ENCODE measurements at regions not wholly inside any gene's neighbourhood (a gene's known extent, or its start where the extent isn't known, plus 50 kb on each side); places are given as distances from the start of the nearest gene placed in this dataset.

DNA sequence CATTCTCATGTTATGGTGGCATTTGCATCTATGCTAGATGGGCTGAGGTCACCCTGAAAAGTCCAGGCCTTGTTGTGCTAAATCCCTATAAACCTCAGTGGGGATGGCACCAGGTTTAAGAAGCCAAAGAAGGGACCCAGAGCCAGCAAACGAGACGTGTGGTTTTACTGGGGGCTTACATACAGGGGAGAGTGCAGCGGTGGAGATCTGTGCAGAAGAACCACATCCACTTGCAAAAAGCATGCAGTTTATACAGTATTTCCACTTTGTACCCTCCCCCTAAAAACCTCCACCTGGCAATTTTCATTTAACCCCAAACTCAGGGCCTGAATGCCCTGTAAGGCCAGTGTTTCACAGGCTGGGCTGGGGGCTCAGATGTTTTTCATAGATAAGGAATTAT lies 134.9 kb upstream of the GATB start:
- no peak for DNase-seq (ENCODE audit: low read depth, low spot score)

DNA sequence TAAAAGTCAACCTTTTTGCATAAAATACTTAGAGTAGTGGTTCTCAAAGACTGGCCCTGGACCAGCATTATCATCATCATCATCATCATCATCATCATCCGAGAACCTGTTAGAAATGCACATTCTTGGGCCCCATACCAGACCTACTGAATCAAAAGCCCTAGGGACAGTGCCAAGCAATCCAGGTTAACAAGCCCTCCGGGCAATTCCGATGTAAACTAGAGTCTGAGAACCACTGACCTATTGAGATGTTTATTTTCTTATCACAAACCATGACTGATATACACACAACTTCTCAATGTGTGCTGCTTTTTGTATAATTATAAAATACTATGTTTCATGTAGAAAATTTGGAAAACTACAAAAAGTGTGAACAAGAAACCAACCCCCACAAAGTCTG lies 133.4 kb upstream of the GATB start:
- DNase-seq (ENCODE audit: low read depth, low spot score), result no peak

DNA sequence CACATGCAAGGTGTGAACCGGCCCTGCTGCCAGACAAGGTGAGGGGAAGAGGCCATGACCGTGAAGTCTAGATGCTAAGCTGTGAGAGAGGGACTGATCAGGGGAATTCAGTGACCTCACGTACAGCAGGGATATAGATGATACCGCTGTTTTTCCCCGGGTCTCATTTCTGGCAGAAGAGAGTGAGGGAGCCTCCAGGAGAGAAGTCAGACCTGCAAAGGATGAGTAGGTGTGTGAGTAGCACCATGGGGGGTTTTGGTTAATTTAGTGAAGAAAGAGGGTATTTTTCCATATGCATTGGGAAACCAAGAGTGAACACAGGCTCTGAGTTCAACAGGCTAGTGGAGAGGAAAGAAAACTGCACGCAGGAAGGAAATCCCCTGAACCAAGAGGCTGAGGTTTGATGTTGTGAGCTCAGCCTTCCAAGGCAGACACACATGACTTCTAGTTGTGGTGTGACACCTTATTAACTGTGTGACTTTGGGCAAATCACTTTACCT lies 127.6 kb upstream of the GATB start:
- DNase-seq (ENCODE audit: low read depth, low spot score), result no peak

DNA sequence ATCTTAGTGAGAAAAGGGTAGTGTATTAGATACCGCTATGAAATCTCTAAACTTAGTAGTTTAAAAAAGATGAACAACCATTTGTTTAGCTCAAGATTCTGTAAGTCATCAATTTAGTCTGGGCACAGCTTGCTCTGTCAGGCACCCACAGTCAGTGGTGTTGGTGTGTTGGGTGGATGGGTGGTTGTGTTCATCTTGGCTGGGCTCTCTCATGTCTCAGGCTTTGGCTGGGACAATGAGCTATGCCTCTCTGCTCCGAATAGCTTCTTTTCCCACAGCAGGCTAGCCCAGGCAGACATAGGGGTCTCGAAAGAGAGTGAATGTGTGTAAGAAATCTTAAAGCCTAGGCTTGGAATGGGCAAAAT lies 127.0 kb upstream of the GATB start:
- no peak for DNase-seq (ENCODE audit: low read depth, low spot score)

DNA sequence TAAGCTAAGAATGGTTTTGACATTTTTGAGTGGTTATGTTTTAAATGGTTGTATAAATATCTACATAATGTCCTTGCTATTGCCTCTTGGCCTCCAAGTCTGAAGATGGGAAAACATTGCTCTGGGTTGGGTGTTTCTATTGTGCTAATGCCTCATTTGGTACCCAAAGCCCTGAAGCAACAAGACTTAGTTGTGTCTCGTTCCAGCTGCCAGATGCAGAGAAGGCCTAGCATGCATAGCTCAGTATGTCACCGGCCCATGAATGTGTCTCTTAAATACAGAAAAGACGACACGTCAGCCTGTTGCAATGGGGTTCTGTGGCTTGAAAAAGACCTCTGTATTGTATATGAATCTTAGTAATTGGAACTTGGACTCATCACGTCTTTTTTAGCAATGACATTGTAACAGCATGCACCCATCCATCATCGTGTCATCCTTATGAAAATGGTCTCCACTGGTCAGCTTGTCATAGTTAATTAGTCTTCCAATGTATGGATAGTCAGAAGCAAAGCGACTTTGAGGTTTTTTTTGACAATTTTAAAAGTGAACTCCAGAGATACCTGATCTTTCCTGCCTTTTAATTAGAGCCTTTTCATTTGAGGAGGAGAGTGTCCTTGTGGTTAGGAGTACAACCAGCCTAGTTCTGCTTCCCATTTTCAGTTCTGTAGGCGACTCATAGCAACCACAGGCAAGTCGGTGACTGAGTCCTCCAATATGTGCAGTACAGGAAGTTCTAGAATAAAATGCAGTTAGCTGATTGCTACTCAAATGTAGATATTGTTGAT lies 126.4 kb upstream of the GATB start:
- peak; percentile 74 for DNase-seq (ENCODE audit: low read depth, low spot score)

DNA sequence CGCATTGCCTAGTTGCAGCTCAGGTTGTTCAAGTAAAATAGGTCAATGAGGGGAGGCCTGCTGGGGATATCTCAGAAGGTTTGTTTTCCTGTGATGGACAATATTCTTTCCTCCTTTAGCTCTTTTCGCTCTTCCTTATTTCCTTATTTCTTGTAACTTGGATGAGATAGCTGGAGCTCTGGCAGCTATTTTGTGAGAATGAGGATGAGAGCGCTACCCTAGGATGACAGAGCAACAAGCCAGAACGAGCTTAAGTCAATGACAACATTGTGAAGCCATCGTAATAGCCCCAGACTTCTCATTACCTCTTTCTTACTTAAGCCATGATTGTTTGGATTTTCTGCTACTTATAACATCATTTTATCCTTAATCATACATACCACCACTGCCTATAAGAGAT lies 124.3 kb upstream of the GATB start:
- no peak for DNase-seq (ENCODE audit: low read depth, low spot score)

DNA sequence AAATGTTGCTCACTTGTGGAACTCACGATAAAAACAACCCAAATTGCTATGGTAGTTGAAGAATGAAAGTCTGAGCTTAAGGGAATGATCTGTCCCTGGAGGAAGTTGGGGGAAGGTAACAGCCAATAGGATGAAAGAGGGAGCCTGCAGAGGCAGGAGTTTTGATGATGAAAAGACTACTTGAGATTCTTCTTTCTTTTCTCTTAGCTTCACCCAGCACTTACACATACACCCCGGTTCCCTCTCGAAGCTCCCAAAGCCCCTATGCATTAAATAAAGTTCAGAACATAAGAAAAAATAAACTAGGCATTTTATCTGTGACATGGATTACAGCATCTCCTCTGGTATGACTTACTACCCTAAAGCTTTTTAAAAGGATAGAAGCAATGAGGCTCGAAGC lies 122.9 kb upstream of the GATB start:
- DNase-seq (ENCODE audit: low read depth, low spot score), result no peak

DNA sequence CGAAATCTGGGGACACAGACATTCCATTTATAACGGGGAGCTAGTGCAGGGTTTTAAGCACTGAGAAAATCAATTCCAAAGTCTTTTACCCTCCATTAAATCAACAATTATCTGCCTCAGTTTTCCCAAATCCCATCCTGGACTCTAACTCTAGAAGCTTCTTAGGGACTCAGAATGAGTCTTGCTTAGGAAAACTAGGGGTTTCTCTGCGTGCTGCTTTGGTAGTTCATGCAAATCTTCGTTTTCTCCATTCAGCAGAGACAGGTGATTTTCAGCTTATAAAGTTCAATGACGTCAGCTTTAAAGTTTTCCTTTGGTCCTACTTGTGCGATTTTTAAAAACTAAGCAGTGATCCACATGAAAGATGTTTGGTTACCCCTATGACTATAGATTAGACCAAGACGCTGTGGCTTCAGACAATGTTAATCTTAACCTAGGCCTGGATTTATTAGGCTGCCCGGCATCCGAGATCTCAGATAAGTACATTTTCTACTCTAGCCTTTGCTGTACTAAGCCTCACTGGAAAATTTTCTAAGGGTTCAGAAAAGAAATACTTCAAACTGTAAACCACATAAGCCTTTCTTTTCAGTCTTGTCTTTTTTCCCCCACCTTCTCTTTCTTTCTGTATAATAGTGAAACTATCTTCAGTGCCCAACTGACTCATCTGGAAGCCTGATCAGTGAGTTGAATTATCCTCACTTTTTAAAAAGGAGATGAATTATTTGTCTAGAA lies 121.4 kb upstream of the GATB start:
- no peak for DNase-seq (ENCODE audit: low read depth, low spot score)

DNA sequence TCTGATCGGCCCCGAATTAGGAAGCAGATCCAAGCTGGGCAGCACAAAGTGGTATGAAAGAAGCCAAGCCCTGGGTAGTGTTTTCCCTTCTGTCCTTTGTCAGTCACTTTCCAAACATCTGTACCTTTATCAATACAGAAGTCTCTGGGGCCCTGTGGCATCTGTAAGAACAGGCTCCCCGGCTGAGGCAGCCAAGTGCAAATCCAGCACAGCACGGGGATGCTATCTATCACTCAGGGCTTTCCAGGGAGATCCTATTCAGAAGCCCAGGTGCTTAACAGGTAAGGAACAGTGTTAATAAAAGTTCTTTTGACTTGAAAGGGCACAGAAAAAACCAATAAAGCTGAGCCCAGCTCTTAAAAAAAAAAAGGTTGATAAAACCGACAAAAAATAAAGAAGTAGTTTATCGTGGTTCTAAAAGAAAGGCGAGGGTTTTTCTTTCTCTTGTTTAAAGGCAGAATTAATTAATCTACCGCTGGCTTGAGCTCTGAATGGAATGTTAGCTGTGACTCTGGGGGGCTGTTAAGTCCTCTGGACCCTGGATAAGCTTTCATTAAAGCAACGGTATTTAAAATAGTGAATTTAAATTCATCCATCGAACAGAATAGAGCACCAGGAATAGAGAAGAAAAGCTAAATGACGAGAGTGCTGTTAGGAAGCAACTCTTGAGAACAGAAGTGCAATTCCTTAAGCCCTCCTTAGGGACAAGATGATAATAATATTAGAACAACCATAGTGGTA lies 119.1 kb upstream of the GATB start:
- DNase-seq (ENCODE audit: low read depth, low spot score), result no peak

DNA sequence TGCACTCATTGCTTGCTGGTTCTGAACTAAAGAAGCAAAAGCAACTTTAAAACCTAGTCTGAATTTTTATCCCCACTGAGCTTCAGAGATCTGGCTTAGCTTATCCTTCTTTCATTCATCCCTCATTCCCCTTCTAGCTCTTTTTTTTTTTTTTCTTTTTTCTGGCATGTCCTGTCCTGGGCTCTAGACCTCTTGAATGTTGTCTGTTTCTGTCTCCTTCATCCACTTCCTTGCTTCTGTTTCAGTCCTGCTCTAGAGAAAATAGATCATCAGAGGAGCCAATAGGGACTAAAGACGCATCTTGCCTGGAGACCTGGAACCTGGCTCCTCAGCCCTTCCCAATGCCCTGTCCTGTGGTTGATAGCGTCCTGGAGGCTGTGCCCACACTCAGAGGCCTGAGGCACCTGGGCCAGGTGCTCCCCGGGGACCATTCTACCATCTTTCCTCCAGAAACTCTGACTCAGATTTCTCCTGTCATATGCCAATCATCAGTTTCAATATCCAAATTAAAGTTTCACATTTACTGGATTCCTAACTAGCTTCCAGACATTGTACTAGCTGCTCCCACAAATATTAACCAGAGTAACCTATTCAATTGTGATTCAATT lies 115.7 kb upstream of the GATB start:
- no peak for DNase-seq (ENCODE audit: low read depth, low spot score)

DNA sequence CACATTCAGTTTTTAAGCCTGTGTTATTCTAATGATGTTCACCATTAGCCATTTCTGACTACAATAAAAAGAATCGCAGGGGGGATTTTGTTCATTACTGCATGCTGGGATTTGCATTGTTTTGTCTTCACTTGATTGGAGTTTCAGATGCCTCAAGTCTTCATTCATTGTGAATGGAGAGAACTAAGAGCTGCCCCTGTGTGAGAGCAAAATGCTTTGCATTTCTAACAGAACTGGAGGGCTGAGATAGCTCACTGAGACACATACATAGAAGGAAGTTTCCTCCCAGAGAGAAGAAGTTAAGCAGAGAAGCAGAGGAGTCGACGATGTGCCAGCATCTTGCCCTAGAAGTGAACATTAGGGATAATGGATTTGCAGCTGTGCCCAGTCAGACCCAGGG lies 113.5 kb upstream of the GATB start:
- no peak for DNase-seq (ENCODE audit: low read depth, low spot score)

DNA sequence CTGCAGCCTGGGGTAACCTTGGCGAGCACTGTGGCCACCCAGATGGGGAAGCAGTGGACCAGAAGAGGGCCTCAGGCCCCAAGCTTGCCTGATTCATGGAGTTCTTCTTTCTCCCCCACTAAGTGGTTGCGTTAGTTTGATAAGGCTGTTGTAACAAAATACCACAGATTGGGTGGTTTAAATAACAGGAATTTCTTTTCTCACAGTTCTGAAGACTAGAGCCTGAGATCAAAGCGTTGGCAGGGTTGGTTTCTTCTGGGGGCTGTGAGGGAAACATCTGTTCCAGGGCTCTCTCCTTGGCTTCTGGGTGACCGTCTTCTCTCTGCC lies 105.7 kb upstream of the GATB start:
- peak; percentile 43 for DNase-seq (ENCODE audit: low read depth, low spot score)

DNA sequence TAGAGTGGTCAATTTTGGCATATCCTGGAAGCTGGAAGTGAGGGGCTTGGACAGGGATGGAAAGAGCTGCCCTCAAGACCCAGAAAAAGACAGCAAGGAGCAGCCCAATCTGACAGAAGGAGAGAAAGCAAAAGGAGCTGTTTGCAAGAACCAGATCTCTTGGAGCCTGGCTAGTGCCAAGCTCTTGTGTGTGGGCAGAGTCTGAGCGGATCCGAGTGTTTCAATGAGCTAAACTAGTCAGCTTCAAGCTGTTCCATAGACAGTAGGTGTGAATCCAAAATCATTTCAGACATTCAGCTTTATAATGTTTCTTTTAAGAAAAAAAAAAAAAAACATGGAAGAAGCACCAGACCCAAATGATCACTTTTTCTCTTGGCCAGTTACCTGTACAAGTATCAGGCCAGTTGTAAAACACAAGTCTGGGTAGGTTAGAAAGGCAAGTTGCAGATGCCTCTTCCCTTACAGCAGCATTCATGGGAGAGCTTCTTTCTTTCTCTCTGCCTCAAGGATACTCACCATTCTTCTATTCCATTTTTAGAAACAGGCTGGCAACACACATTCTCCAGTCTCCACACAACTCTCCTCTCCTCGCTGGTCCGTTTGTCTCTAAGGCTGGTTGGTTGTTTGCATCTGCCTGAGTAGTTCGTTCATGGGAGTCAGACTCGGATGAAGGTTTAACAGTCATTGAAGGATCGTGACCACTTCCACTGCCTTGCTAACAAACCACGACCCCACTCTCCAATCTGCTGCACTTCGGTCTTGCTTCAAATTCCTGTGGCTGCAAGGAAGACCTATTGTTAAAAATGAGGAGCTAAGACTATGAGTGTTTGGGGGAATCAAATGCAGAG lies 105.2 kb upstream of the GATB start:
- DNase-seq (ENCODE audit: low read depth, low spot score), result no peak

DNA sequence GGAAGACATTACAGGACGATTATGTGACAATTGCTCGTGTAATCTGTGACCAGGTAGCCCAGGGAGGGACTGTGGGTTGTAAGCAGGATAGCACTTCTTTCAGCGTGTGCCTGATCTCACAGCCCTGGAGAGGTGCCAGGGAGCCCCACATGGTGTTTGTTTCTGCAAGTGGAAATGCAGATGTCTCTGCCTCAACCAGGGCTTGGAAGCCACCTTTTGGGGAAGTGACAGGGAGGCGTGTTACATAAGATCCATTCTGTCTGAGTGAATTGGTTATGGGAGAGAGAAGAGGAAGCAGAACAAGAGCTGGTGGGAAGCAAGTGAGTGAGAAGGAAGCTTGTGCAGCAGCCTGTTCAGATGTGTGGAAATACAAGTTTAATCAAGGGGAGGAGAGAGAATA lies 104.5 kb upstream of the GATB start:
- no peak for DNase-seq (ENCODE audit: low read depth, low spot score)

DNA sequence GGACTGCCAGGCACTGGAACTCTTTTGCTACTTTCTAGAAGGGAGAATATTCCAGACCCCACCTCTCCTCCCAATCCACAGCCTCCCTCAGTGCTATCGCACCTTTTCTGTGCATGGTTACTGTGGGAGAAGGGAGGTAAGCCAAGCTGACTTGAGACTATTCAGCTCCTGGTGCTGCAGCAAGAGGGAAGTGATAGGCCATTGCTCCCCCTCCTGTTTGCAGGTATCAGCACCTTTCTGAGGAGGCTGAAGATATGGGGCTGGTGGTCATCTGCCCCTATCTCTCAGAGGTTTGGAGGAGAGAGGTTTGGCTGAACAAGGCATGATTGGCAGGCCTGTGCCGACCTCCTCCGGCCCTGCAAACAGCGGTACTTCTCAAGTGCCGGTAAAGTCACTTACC lies 103.3 kb upstream of the GATB start:
- DNase-seq (ENCODE audit: low read depth, low spot score), result no peak

DNA sequence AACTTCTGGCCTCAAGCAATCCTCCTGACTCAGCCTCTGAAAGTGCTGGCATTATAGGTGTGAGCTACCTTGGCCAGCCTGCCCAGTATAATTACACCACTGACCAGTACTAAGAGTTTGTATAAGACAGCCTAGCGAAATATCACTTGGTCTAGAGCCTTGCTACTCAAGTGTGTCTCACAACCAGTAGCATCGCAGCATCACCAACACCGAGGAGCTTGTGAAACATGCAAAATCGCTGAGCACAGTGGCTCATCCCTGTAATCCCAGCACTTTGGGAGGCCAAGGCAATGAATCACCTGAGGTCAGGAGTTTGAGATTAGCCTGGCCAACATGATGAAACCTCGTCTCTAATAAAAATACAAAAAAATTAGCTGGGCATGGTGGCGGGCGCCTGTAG lies 102.0 kb upstream of the GATB start:
- DNase-seq (ENCODE audit: low read depth, low spot score), result peak; percentile 24

DNA sequence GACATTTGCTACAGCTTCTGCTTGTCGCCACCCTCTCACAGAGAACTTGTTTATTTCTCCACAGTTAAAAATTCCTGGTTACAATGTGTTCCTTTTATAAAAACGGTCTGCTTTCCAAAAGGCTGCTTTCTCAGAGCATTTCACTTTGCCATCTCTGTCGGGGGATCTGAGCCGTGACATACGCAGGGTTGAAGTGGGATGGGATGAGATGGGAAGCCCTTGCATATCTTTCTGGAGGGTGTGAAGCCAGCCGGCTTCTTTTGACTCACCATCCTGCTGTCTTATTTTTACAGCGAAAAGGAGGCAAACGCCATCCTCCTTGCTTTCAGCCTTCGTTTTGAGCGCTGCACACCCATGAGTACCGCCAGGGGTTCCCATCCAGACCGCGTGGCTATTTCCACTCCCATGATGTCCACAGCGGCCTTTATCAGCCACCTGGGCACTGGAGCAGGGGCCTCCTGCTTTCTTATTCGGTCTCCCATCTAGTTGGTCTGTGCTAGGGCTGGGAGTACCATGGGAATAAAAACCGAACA lies 99.8 kb upstream of the GATB start:
- no peak for DNase-seq (ENCODE audit: low read depth, low spot score)

DNA sequence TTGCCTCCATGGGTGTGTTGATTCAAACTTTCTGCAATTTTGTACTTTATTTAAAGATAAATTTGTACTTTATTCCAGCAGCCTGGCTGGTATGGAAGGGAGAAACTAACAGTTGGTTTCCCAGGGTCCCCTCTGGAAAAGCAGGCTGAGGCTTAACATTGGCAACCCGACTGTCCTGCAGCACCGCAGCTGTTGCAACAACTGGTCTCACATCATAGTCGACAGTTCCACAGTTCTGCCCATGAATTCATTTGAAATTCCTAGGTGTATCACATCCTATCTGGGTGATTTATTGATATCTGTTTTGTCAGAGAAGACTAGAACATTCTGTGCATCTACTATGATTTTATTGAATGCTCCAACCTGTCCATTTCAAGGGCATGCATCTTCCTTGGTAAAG lies 98.8 kb upstream of the GATB start:
- DNase-seq (ENCODE audit: low read depth, low spot score), result no peak

DNA sequence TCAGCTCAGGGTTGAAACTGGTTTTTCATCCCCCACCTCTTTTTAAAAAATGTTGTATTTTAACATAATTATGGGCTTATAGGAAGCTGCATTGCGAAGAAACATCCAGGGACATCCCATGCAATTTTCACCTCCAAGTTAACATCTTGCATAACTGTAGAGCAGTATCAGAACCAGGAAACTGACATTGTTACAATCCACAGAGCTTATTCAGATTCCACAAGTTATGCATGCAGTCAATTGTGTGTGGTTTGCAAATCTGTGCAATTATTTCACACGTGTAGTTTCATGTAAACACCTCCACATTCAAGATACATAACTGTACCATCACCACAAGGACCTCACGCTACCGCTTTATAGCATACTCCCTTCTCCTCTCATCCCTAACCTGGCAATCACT lies 97.5 kb upstream of the GATB start:
- DNase-seq (ENCODE audit: low read depth, low spot score), result no peak

DNA sequence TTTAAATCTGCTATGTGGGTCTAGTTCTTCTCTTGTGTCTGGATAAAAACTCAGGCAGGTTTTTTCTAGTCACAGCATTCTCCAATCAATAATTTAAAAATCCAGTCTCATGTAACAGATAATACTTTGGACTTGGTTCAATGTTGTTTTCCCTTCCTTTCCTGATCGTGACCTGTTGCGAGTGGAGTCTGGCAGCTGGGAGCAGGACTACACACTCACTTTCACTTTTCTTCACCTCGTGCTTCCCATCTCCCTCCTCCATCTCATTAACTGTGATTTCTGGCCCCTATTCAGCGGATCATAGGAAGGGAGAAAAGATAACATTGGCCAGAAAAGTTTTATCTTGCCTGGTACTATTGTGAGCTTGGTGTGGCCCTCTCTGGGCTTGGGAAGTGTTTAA lies 96.6 kb upstream of the GATB start:
- DNase-seq (ENCODE audit: low read depth, low spot score), result no peak

DNA sequence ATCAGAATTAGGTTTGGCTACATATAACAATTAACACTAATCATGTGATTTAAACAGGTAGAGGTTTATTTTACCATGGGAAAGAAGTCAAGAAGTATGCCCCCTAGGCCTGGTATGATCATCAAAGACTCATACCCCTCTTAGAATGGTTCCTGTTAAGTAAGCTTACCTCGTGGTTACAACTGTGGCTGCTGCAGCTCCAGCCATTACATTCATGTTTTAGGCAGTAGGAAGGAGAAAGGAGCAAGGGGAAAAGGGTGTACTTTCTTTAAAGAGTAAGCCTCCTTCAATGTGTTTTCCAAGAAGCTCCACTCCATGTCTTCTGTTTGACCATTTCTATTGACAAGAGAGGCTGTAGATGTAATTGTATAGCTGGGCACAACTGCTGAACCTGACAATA lies 94.9 kb upstream of the GATB start:
- no peak for DNase-seq (ENCODE audit: low read depth, low spot score)
